ENCODE measurements at regions not wholly inside any gene's neighbourhood (a gene's known extent, or its start where the extent isn't known, plus 50 kb on each side); places are given as distances from the start of the nearest gene placed in this dataset.

- FAIRE-seq (no peak), DNase-seq (ENCODE audit: low read depth, low spot score) (no peak)
- TF ChIP-seq, protein P1, sequence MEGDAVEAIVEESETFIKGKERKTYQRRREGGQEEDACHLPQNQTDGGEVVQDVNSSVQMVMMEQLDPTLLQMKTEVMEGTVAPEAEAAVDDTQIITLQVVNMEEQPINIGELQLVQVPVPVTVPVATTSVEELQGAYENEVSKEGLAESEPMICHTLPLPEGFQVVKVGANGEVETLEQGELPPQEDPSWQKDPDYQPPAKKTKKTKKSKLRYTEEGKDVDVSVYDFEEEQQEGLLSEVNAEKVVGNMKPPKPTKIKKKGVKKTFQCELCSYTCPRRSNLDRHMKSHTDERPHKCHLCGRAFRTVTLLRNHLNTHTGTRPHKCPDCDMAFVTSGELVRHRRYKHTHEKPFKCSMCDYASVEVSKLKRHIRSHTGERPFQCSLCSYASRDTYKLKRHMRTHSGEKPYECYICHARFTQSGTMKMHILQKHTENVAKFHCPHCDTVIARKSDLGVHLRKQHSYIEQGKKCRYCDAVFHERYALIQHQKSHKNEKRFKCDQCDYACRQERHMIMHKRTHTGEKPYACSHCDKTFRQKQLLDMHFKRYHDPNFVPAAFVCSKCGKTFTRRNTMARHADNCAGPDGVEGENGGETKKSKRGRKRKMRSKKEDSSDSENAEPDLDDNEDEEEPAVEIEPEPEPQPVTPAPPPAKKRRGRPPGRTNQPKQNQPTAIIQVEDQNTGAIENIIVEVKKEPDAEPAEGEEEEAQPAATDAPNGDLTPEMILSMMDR (optimal IDR thresholded peaks at IDR 0.05 in 1 of 3, IDR thresholded peaks at IDR 0.05 in 1 of 3, conservative IDR thresholded peaks at IDR 0.05 in 1 of 3; ENCODE audit: extremely low read depth in 1 of 3, insufficient read depth in 2 of 3, low read length in 3 of 3) = no peak
- TF ChIP-seq EZH2 (IDR thresholded peaks at IDR 0.05; ENCODE audit: low read length) = no peak
- no peak overlapping the region for H3K9ac ChIP-seq (ENCODE audit: control insufficient read depth, extremely low read depth, insufficient read depth, low read length)
- no peaks in the 10 kb centered on the region for H3K27me3 ChIP-seq (ENCODE audit: control insufficient read depth, extremely low read depth, insufficient read depth, low read length)
- no peaks in the 10 kb centered on the region for H3K79me2 ChIP-seq (ENCODE audit: control insufficient read depth, insufficient read depth, low read length)
- no peaks in the 10 kb centered on the region for H3K4me1 ChIP-seq (ENCODE audit: control insufficient read depth, extremely low read depth, insufficient read depth, low read length)
- no peak overlapping the region for H3K4me3 ChIP-seq (ENCODE audit: control insufficient read depth in 2 of 3, extremely low read depth in 1 of 3, insufficient read depth in 2 of 3, low read depth in 1 of 3, low read length in 3 of 3)
- no peaks in the 10 kb centered on the region for H3K9me1 ChIP-seq (ENCODE audit: control insufficient read depth, extremely low read depth, insufficient read depth, low read length)
- H3K36me3 ChIP-seq (ENCODE audit: control insufficient read depth in 2 of 2, extremely low read depth in 1 of 2, insufficient read depth in 2 of 2, low read length in 2 of 2) = no peaks in the 10 kb centered on the region
- dilution Hi-C loops (cut with MboI; ENCODE audit: extremely low pct_ligation_motif_present, low sequenced_read_pairs) = no loop called here
- no peak overlapping the region for H2AFZ ChIP-seq (ENCODE audit: control insufficient read depth, low read length)
- H4K20me1 ChIP-seq (ENCODE audit: control insufficient read depth, extremely low read depth, insufficient read depth, low read length) = no peaks in the 10 kb centered on the region
- peaks cover 15% of the 10 kb centered on the region for H3K9me3 ChIP-seq (ENCODE audit: control insufficient read depth, low read depth, low read length)
- no peak overlapping the region for H3K27ac ChIP-seq (ENCODE audit: control insufficient read depth, insufficient read depth, low read length)
- no peak overlapping the region for H3K4me2 ChIP-seq (ENCODE audit: control insufficient read depth, extremely low read depth, insufficient read depth, low read depth, low read length)
Measured at GRCh38 chr18:78899241-78899640, 80.4 kb upstream of the SALL3 start.

GRCh38 chr18:78900938-78901909 lies 78.4 kb upstream of the SALL3 start:
- Histone ChIP-seq H2AFZ (ENCODE audit: control insufficient read depth, low read length) (no peak overlapping the region), H3K27me3 (ENCODE audit: control insufficient read depth, extremely low read depth, insufficient read depth, low read length) (no peaks in the 10 kb centered on the region), H3K9ac (ENCODE audit: control insufficient read depth, extremely low read depth, insufficient read depth, low read length) (no peak overlapping the region), H3K27ac (ENCODE audit: control insufficient read depth, insufficient read depth, low read length) (no peak overlapping the region), H3K79me2 (ENCODE audit: control insufficient read depth, insufficient read depth, low read length) (no peaks in the 10 kb centered on the region), H3K4me1 (ENCODE audit: control insufficient read depth, extremely low read depth, insufficient read depth, low read length) (no peaks in the 10 kb centered on the region), H4K20me1 (ENCODE audit: control insufficient read depth, extremely low read depth, insufficient read depth, low read length) (no peaks in the 10 kb centered on the region), H3K4me2 (ENCODE audit: control insufficient read depth, extremely low read depth, insufficient read depth, low read depth, low read length) (no peak overlapping the region), H3K36me3 (ENCODE audit: control insufficient read depth in 2 of 2, extremely low read depth in 1 of 2, insufficient read depth in 2 of 2, low read length in 2 of 2) (no peaks in the 10 kb centered on the region), H3K4me3 (ENCODE audit: control insufficient read depth in 2 of 3, extremely low read depth in 1 of 3, insufficient read depth in 2 of 3, low read depth in 1 of 3, low read length in 3 of 3) (no peak overlapping the region), H3K9me1 (ENCODE audit: control insufficient read depth, extremely low read depth, insufficient read depth, low read length) (no peaks in the 10 kb centered on the region), H3K9me3 (ENCODE audit: control insufficient read depth, low read depth, low read length) (peaks cover 13% of the 10 kb centered on the region)
- dilution Hi-C loops (cut with MboI; ENCODE audit: extremely low pct_ligation_motif_present, low sequenced_read_pairs) = no loop called here
- no peak for FAIRE-seq
- DNase-seq (ENCODE audit: low read depth, low spot score) = no peak
- TF ChIP-seq, protein P1 (optimal IDR thresholded peaks at IDR 0.05 in 1 of 3, IDR thresholded peaks at IDR 0.05 in 1 of 3, conservative IDR thresholded peaks at IDR 0.05 in 1 of 3; ENCODE audit: extremely low read depth in 1 of 3, insufficient read depth in 2 of 3, low read length in 3 of 3) = no peak

All from keratinocyte (primary cell).